ENCODE measurements at regions not wholly inside any gene's neighbourhood (a gene's known extent, or its start where the extent isn't known, plus 50 kb on each side); places are given as distances from the start of the nearest gene placed in this dataset.

GRCh38 chrX:122046226-122046625 lies 998.8 kb downstream of the GLUD2 start:
- no peak for TF ChIP-seq TCF12 (IDR thresholded peaks at IDR 0.05; ENCODE audit: low read depth)
- no peak for TF ChIP-seq REST (IDR thresholded peaks at IDR 0.05; ENCODE audit: low read depth)
- no peak for TF ChIP-seq FOXM1 (IDR thresholded peaks at IDR 0.05; ENCODE audit: borderline replicate concordance, low read depth)
- TF ChIP-seq USF1 (IDR thresholded peaks at IDR 0.05) = no peak
- TF ChIP-seq TAF1 (IDR thresholded peaks at IDR 0.05; ENCODE audit: low read depth) = no peak
- TF ChIP-seq YY1 (IDR thresholded peaks at IDR 0.05; ENCODE audit: low read depth) = no peak
- TF ChIP-seq ZBTB7A (IDR thresholded peaks at IDR 0.05; ENCODE audit: low read depth) = no peak
- no peak for TF ChIP-seq MAX (IDR thresholded peaks at IDR 0.05)

- TF ChIP-seq MAX (IDR thresholded peaks at IDR 0.05) = no peak
- TF ChIP-seq YY1 (IDR thresholded peaks at IDR 0.05; ENCODE audit: low read depth) = no peak
- no peak for TF ChIP-seq ZBTB7A (IDR thresholded peaks at IDR 0.05; ENCODE audit: low read depth)
- TF ChIP-seq FOXM1 (IDR thresholded peaks at IDR 0.05; ENCODE audit: borderline replicate concordance, low read depth) = no peak
- no peak for TF ChIP-seq CREB1 (IDR thresholded peaks at IDR 0.05; ENCODE audit: low read depth)
- TF ChIP-seq CEBPB (IDR thresholded peaks at IDR 0.05) = no peak
- TF ChIP-seq EP300 (IDR thresholded peaks at IDR 0.05; ENCODE audit: borderline replicate concordance) = no peak
- TF ChIP-seq EGR1 (IDR thresholded peaks at IDR 0.05) = no peak
These were observed 999.4 kb downstream of the GLUD2 start for GRCh38 chrX:122046815-122047214.

- TF ChIP-seq TCF12 (IDR thresholded peaks at IDR 0.05; ENCODE audit: low read depth) (no peak), FOXM1 (IDR thresholded peaks at IDR 0.05; ENCODE audit: borderline replicate concordance, low read depth) (no peak), NFIC (IDR thresholded peaks at IDR 0.05) (no peak), MAX (IDR thresholded peaks at IDR 0.05) (no peak), TEAD4 (IDR thresholded peaks at IDR 0.05) (no peak), RAD21 (IDR thresholded peaks at IDR 0.05; ENCODE audit: low read depth) (no peak), USF1 (IDR thresholded peaks at IDR 0.05) (no peak), REST (IDR thresholded peaks at IDR 0.05; ENCODE audit: low read depth) (no peak), EGR1 (IDR thresholded peaks at IDR 0.05) (no peak), ZBTB7A (IDR thresholded peaks at IDR 0.05; ENCODE audit: low read depth) (no peak), YY1 (IDR thresholded peaks at IDR 0.05; ENCODE audit: low read depth) (no peak), EP300 (IDR thresholded peaks at IDR 0.05; ENCODE audit: borderline replicate concordance) (no peak), CREB1 (IDR thresholded peaks at IDR 0.05; ENCODE audit: low read depth) (no peak), CEBPB (IDR thresholded peaks at IDR 0.05) (no peak), TAF1 (IDR thresholded peaks at IDR 0.05; ENCODE audit: low read depth) (no peak)
These were observed 999.9 kb downstream of the GLUD2 start for GRCh38 chrX:122047261-122047660.

- TF ChIP-seq NFIC (IDR thresholded peaks at IDR 0.05) = no peak
- TF ChIP-seq CEBPB (IDR thresholded peaks at IDR 0.05) = no peak
- no peak for TF ChIP-seq EP300 (IDR thresholded peaks at IDR 0.05; ENCODE audit: borderline replicate concordance)
- no peak for TF ChIP-seq REST (IDR thresholded peaks at IDR 0.05; ENCODE audit: low read depth)
- TF ChIP-seq RAD21 (IDR thresholded peaks at IDR 0.05; ENCODE audit: low read depth) = no peak
- TF ChIP-seq FOXM1 (IDR thresholded peaks at IDR 0.05; ENCODE audit: borderline replicate concordance, low read depth) = no peak
- no peak for TF ChIP-seq MAX (IDR thresholded peaks at IDR 0.05)
- TF ChIP-seq USF1 (IDR thresholded peaks at IDR 0.05) = no peak
These were observed 1008.0 kb downstream of the GLUD2 start for GRCh38 chrX:122055460-122055859.
